Right lung (tissue), 2 donors: ENCODE measurements at regions not wholly inside any gene's neighbourhood (a gene's known extent, or its start where the extent isn't known, plus 50 kb on each side); places are given as distances from the start of the nearest gene placed in this dataset.
"Not testable (repeated sequence)": the region's sequence is repeated elsewhere in the genome, so short reads cannot be mapped to it uniquely, and the experiment has no call there.

Source experiments
- DNase-seq, 2 donors: peaks; one replicate each; pipeline ENCODE4 v3.0.0-alpha.2; 2013

- DNase-seq, result no peak
These were observed 850.8 kb upstream of the ROBO1 start for GRCh38 chr3:80618295-80619256.

GRCh38 chr3:80612366-80612765 is 844.6 kb upstream of the ROBO1 start:
- no peak for DNase-seq

- not testable (repeated sequence) for DNase-seq
These were observed 840.3 kb upstream of the ROBO1 start for GRCh38 chr3:80608072-80608471.

- DNase-seq, result no peak
These were observed 838.3 kb upstream of the ROBO1 start for GRCh38 chr3:80606073-80606472.

- DNase-seq, result no peak
These were observed 833.7 kb upstream of the ROBO1 start for GRCh38 chr3:80601479-80601878.

- DNase-seq, result no peak
These were observed 825.0 kb upstream of the ROBO1 start for GRCh38 chr3:80592792-80593191.

GRCh38 chr3:80586338-80586737 is 818.5 kb upstream of the ROBO1 start:
- DNase-seq, result no peak

- DNase-seq, result no peak
These were observed 812.3 kb upstream of the ROBO1 start for GRCh38 chr3:80580146-80580545.

GRCh38 chr3:80564391-80564790 is 796.6 kb upstream of the ROBO1 start:
- no peak for DNase-seq

- DNase-seq, result no peak
These were observed 791.9 kb upstream of the ROBO1 start for GRCh38 chr3:80559701-80560100.

- no peak for DNase-seq
These were observed 789.0 kb upstream of the ROBO1 start for GRCh38 chr3:80556763-80557162.

- no peak for DNase-seq
These were observed 786.5 kb upstream of the ROBO1 start for GRCh38 chr3:80554304-80554703.

GRCh38 chr3:80553211-80553610 is 785.4 kb upstream of the ROBO1 start:
- DNase-seq, result no peak

- no peak for DNase-seq
These were observed 782.4 kb upstream of the ROBO1 start for GRCh38 chr3:80550174-80550573.

- DNase-seq, result no peak
These were observed 781.4 kb upstream of the ROBO1 start for GRCh38 chr3:80549173-80549572.

- no peak for DNase-seq
These were observed 775.4 kb upstream of the ROBO1 start for GRCh38 chr3:80543154-80543553.

GRCh38 chr3:80542456-80542855 is 774.7 kb upstream of the ROBO1 start:
- no peak for DNase-seq

GRCh38 chr3:80537680-80538079 is 769.9 kb upstream of the ROBO1 start:
- no peak for DNase-seq

GRCh38 chr3:80535286-80535685 is 767.5 kb upstream of the ROBO1 start:
- no peak for DNase-seq

GRCh38 chr3:80533553-80533952 is 765.8 kb upstream of the ROBO1 start:
- no peak for DNase-seq

- no peak for DNase-seq
These were observed 758.4 kb upstream of the ROBO1 start for GRCh38 chr3:80526153-80526552.

- no peak for DNase-seq
These were observed 753.3 kb upstream of the ROBO1 start for GRCh38 chr3:80521081-80521480.

GRCh38 chr3:80519436-80519835 is 751.6 kb upstream of the ROBO1 start:
- no peak for DNase-seq

GRCh38 chr3:80496452-80496851 is 728.7 kb upstream of the ROBO1 start:
- DNase-seq, result no peak
